GM12878 (cell line): ENCODE measurements at regions not wholly inside any gene's neighbourhood (a gene's known extent, or its start where the extent isn't known, plus 50 kb on each side); places are given as distances from the start of the nearest gene placed in this dataset.

ENCODE experiments used
- ATAC-seq: fragments of 200-7000 bp; cut with Tn5 transposase; 3 replicates; pipeline ENCODE4 v1.9.1; 2020; ENCODE audit warnings: mild to moderate bottlenecking, moderate library complexity
- BruUV-seq: library from RNA; stranded (reverse); fragments of 400-500 nt; replicated peaks from 2 replicates; lab custom pipeline; 2021; lab: Mats Ljungman, UMichigan
- CTCF ChIA-PET: fragments of 300-600 bp; sonication (Branson Sonifier 250); formaldehyde crosslinking; extraction: SDS; loops from one replicate; lab custom pipeline; 2021; ENCODE audit warnings: inconsistent platforms; lab: Yijun Ruan, JAX
- POLR2A ChIA-PET: fragments of 350-600 bp; formaldehyde crosslinking; extraction: SDS; loops from one replicate; lab custom pipeline; 2021; ENCODE audit warnings: inconsistent platforms; lab: Charles Lee
- RAD21 ChIA-PET: fragments of 300-600 bp; sonication (Branson Sonifier 250); formaldehyde crosslinking; loops from one replicate; lab custom pipeline; 2023; ENCODE audit warnings: antibody characterized with exemption; ENCODE audit not compliant: unreplicated experiment; lab: Charles Lee
- SMC1A ChIA-PET: fragments of 300-600 bp; sonication (Branson Sonifier 250); formaldehyde crosslinking; loops from one replicate; lab custom pipeline; 2023; ENCODE audit not compliant: unreplicated experiment, uncharacterized antibody; lab: Charles Lee
- DNase-seq: peaks from one replicate; pipeline ENCODE4 v3.0.0-alpha.2; 2011; ENCODE audit warnings: low read depth, low spot score
- FAIRE-seq: peaks from 3 replicates; lab custom pipeline; 2011; peaks lifted over from hg19 to GRCh38; lab: Jason Lieb, UNC
- H2AFZ ChIP-seq: 2 replicates; pipeline ENCODE4 v1.6.0; 2011; ENCODE audit warnings: low read depth, low read length, control low read depth; ENCODE audit not compliant: control insufficient read depth
- H3K27ac ChIP-seq: 2 replicates; pipeline ENCODE4 v1.5.1; 2011; ENCODE audit warnings: control low read depth; ENCODE audit not compliant: control insufficient read depth, insufficient read depth
- H3K27me3 ChIP-seq, 2 experiments: replicated peaks in 1 of 2; 2 replicates each; pipeline versions ENCODE4 v1.6.0 to v1.6.1; 2011; ENCODE audit warnings: low read length in 1 of 2; ENCODE audit not compliant: control insufficient read depth in 2 of 2, insufficient read depth in 2 of 2
- H3K36me3 ChIP-seq, 2 experiments: 2 replicates each; pipeline ENCODE4 v1.5.1; 2011; ENCODE audit warnings: low read length in 1 of 2; ENCODE audit not compliant: control insufficient read depth in 2 of 2, insufficient read depth in 2 of 2
- H3K4me1 ChIP-seq: 2 replicates; pipeline ENCODE4 v1.6.1; 2011; ENCODE audit warnings: mild to moderate bottlenecking, low read length, moderate library complexity, mixed read lengths; ENCODE audit not compliant: control insufficient read depth, insufficient read depth
- H3K4me2 ChIP-seq: 2 replicates; pipeline ENCODE4 v1.6.0; 2011; ENCODE audit warnings: control low read depth; ENCODE audit not compliant: control insufficient read depth, insufficient read depth
- H3K4me3 ChIP-seq: fragments of 200-600 bp; sonication (generic); 2 replicates; pipeline ENCODE4 v1.5.1; 2016
- H3K79me2 ChIP-seq: 2 replicates; pipeline ENCODE4 v1.6.0; 2011; ENCODE audit warnings: low read length; ENCODE audit not compliant: control insufficient read depth, insufficient read depth
- H3K9ac ChIP-seq: 2 replicates; pipeline ENCODE4 v1.8.0; 2011; ENCODE audit warnings: low read length, control low read depth, mixed read lengths; ENCODE audit not compliant: control insufficient read depth, insufficient read depth
- H3K9me3 ChIP-seq: replicated peaks from 3 replicates; pipeline ENCODE4 v1.5.1; 2011; ENCODE audit warnings: mild to moderate bottlenecking, low read length; ENCODE audit not compliant: control insufficient read depth, insufficient read depth
- H4K20me1 ChIP-seq: 2 replicates; pipeline ENCODE4 v1.6.0; 2011; ENCODE audit not compliant: control insufficient read depth, insufficient read depth
- ASH2L ChIP-seq: fragments of 300-600, 200-600 bp; sonication (generic); IDR thresholded peaks from 2 replicates; pipeline ENCODE4 v1.6.1; 2017; ENCODE audit warnings: low read depth, mild to moderate bottlenecking, borderline replicate concordance
- CTCF ChIP-seq, 3 experiments: IDR thresholded peaks in 2 of 3; conservative IDR thresholded peaks in 1 of 3; 2 replicates each; pipeline ENCODE4 v1.5.1; 2011; ENCODE audit warnings: low read depth in 3 of 3, low read length in 3 of 3, mild to moderate bottlenecking in 3 of 3, control low read depth in 2 of 3, moderate library complexity in 2 of 3, inconsistent platforms in 1 of 3, mixed read lengths in 1 of 3; ENCODE audit not compliant: control insufficient read depth in 2 of 3, insufficient read depth in 1 of 3; ENCODE audit errors: extremely low read depth in 1 of 3
- NRF1 ChIP-seq: conservative IDR thresholded peaks from 2 replicates; pipeline ENCODE4 v1.6.1; 2011; ENCODE audit warnings: mild to moderate bottlenecking, low read depth, low read length, improper control_type of control experiment
- RAD21 ChIP-seq: IDR thresholded peaks from 2 replicates; pipeline ENCODE4 v1.6.1; 2011; ENCODE audit warnings: mild to moderate bottlenecking, low read depth, low read length, moderate library complexity; ENCODE audit not compliant: insufficient read depth
- WGBS: methylation state at CpG from one replicate; pipeline ENCODE4 v1.1.6; 2016; ENCODE audit warnings: low lambda C conversion rate; ENCODE audit not compliant: insufficient replicate concordance, insufficient coverage; ENCODE audit errors: missing lambda C conversion rate; 5-methylcytosine and 5-hydroxymethylcytosine counted together
- in situ Hi-C: fragments of 300-500 bp; cut with MboI; formaldehyde crosslinking; loops from 9 replicates; pipeline ENCODE4 v1.14.3; 2018; ENCODE audit warnings: mixed read lengths
- intact Hi-C: fragments of 100-400 bp; cut with micrococcal nuclease; formaldehyde crosslinking; loops from one replicate; pipeline ENCODE4 v1.14.2; 2022; ENCODE audit not compliant: unreplicated experiment

GRCh38 chr12:102659200-102659911 lies 179.0 kb upstream of the IGF1 start:
- intact Hi-C loops: no loop called here
- DNase-seq: no peak
- BruUV-seq: no TSS peak
- TF ChIP-seq RAD21: peak; percentile 18; the same call in 1 of the 2 replicates
- peak in 2 of 3 experiments; percentile 7 to 14; a peak in 1 of 6 replicates for TF ChIP-seq CTCF (IDR thresholded peaks at IDR 0.05 in 2 of 3, conservative IDR thresholded peaks at IDR 0.05 in 1 of 3; ENCODE audit: control insufficient read depth in 2 of 3, extremely low read depth in 1 of 3, insufficient read depth in 1 of 3, low read depth in 3 of 3, low read length in 3 of 3)
- TF ChIP-seq ASH2L: no peak
- no peak for TF ChIP-seq NRF1
- TF ChIP-seq, all 136 proteins: peak for 2
- ChIA-PET RAD21 (interaction anchor here (1.0 to 1.2 kb wide), 3 partner anchors 80 to 175 kb away, joined by 3 read pairs; no protein-coding TSS in a partner anchor), SMC1A (interaction anchor here (0.6 to 1.3 kb wide), 5 partner anchors 70 to 359 kb away, joined by 3 to 6 read pairs (median 3); no protein-coding TSS in a partner anchor), POLR2A (no interaction called here), CTCF (interaction anchor here (0.6 to 1.4 kb wide), 5 partner anchors 52 to 357 kb away, joined by 3 to 4 read pairs (median 3); no protein-coding TSS in a partner anchor)
- FAIRE-seq: no peak
- no peaks in the 10 kb centered on the region for H3K27me3 ChIP-seq
- in situ Hi-C loops: no loop called here
- no peaks in the 10 kb centered on the region for H3K79me2 ChIP-seq
- 46% methylated on average over 4 of the region's 4 CpGs for WGBS
- H3K4me2 ChIP-seq: no peak overlapping the region
- H4K20me1 ChIP-seq: no peaks in the 10 kb centered on the region
- no peak overlapping the region for H2AFZ ChIP-seq
- no peak for ATAC-seq
- no peak overlapping the region for H3K4me3 ChIP-seq
- H3K9me3 ChIP-seq: peaks cover 8% of the 10 kb centered on the region
- no peaks in the 10 kb centered on the region for H3K4me1 ChIP-seq
- H3K36me3 ChIP-seq: no peaks in the 10 kb centered on the region
- H3K27ac ChIP-seq: no peak overlapping the region
- H3K9ac ChIP-seq: no peak overlapping the region
